Forelimb muscle (tissue), 1 donor: ENCODE measurements at regions not wholly inside any gene's neighbourhood (a gene's known extent, or its start where the extent isn't known, plus 50 kb on each side); places are given as distances from the start of the nearest gene placed in this dataset.
A peak's percentile ranks its signal among the peaks of the same experiment; 100 is the strongest.

Experiments used
- DNase-seq: peaks from one replicate; pipeline ENCODE4 v3.0.0-alpha.2; 2013; ENCODE audit warnings: low read depth

DNA sequence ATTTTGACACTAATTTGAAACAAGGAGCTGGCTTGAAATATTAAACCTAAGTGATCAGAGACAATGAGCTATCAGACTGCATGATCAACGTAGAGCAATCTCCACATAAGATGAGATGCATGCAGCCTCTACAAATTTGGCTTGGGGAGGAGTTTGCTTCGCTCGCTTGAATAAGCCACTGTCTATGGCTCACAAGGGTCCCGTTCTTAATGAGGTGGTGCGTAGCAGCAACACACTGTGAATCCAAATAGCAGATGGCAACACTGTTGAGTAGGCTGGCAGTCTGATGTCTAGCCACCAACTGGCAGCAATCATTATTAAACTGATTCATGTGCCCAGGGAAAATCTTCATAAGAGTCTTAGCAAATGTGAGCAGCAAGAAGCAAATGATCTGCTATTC, 125.4 kb upstream of the CCDC54 start:
- no peak for DNase-seq

DNA sequence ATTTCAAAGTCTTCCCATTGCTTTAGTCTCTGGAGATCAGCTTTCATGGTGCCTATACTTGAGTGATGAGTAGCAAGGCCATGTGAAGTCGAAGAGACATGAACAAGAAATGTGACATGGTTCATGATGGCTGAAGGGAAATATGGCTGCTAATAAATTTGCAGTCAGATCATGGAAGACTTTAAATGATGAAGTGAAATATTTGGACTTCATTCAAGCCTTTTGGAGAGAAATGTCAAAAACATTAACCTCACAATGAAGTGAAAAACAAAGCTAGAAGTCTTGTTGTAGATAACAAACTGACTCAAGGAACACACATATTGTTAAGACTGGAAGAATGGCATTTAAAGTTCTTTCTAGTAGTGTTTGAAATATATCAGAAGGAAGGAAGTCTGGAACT, 120.3 kb upstream of the CCDC54 start:
- no peak for DNase-seq

DNA sequence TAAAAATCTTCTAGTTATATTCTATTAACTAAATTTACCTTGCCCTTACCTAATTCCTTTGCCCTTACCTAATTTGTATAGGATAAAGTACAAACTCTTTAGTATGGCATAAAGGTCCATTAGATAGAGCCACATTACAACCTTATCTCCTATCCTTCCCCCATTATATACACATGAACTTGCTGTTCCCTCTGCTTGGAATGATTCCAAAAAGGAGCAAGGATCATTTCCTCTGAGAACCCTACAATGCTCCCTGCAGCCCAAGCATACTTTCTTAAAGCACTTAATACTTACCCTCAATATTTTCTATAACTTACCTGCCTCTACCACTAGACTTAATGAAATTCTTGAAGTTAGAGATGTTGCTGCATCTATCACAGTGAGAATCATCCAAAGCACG, 118.9 kb upstream of the CCDC54 start:
- no peak for DNase-seq

DNA sequence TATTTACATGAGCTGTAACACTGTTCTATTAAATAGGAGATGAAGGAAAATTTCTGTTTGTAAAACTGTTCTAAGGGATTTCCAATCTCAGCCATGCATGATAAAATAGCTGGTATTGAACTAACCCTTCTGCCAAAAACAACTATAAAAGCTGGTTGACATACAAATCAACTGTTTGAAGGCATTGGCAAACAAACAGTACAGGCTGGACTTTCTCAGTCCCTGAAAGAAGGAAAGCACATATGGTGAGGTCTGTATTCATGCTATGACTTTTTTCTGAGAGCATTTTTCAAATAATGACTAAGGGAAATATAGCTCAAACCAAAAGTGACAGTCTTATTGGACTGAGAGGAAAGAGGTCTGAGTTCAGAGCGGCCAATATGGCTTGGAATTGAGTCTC, 117.0 kb upstream of the CCDC54 start:
- no peak for DNase-seq

DNA sequence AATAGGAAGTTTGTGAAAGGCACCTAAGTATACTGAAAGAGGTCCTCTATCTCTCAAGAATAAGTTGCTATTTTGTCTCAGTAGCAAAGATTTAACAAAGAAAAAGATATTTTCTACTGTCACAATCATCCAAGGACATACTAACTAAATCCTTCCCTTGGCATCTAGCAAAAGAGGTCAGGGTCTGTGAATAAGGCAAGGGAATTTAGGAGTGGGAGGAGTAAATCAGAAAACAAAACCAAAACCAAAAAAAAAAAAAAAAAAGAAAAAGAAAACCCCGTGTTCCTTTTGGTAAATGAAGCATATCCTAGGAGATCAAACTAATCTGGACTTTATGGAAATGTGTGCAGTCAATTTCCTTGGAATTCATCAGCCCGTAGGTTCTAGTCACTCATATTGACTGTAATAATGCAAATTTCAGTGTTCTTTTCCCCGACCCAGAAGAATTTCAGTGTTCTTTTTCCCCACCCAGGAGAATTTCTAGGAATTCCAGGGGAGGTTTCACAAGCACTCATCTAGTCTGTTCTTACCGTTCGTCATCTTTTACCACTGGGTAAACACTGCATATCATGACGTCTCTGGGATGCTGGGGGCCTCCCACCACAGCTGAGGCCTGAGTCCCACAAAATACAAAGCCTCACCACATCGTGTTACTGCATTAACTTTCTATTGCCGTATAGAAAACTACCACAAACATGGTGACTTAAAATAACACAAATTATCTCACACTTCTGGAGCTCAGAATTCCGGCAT, 113.8 kb upstream of the CCDC54 start:
- DNase-seq: no peak

DNA sequence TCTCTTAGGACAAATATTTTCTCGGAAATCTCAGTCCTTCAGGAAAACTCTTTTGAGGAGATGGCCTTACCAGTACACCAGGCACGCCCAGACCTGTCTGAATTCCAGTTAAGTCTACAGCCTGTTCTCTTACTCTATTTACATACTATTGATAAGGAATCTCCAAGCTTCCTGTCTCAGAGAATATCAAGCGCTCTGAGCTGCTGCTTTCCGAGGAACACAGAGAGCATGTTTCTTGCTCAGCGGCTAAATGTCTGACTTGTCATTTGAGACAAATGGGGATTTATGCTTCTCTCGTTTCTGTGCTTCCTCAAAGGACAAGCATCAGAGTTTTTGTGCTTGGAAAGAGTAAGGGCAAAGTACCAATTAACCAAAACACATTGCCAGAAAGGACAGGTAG, 112.4 kb upstream of the CCDC54 start:
- DNase-seq: no peak

DNA sequence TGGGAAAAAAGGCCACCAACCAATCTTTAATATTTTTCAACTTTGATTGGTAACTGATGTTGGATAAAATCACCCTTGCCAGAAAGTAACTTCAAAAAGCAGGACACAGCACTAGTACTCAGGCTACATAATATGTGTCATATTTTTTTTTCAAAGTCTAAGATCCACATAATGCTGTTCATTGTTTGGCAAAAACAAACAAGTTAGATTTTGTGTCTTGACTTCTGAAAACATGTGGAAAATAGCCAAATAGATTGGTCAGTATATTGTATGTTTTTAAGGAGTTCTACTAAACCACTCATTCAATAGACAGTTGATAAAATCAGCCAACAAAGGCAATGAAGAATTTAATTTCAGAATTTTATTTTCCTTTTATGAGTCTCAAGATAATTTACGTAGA, 111.7 kb upstream of the CCDC54 start:
- DNase-seq: no peak

DNA sequence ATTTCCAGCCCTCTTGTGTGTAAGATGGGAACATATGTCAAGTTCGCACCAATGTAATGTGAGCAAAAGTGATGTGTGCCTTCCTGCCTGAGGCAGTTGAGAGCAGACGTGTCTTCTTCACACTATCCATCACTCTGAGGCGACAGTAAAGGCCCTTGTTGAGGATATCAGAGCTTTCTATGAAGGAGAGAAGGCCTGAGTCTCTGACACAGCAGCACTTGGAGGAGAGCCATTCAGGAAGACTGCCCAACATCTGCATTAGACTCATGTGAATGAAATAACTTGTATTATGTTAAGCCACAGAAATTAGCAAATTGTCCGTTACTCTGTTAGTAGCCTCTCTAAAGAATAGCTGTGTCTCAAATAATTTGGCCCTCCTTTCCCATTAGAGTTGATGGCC, 108.8 kb upstream of the CCDC54 start:
- DNase-seq: peak; percentile 26

DNA sequence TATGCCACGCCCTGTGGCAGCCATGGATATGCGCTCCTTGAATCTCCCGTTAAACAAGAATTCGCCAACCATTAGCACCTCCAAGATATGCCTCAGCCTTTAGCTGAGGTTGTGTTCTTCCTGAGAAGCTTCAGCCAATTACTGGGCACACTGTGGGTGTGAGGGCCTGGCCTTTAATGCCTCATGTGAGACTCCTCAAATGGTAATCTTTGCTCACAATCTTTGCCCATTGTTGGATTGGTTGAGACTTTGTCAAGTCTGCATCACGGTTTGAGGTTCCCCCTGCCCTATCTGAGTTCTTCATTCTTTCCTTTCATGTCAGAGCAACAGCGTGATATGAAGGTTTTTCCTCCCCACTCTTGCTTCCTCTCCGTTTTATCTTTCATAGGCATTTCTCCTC, 108.1 kb upstream of the CCDC54 start:
- DNase-seq: no peak

DNA sequence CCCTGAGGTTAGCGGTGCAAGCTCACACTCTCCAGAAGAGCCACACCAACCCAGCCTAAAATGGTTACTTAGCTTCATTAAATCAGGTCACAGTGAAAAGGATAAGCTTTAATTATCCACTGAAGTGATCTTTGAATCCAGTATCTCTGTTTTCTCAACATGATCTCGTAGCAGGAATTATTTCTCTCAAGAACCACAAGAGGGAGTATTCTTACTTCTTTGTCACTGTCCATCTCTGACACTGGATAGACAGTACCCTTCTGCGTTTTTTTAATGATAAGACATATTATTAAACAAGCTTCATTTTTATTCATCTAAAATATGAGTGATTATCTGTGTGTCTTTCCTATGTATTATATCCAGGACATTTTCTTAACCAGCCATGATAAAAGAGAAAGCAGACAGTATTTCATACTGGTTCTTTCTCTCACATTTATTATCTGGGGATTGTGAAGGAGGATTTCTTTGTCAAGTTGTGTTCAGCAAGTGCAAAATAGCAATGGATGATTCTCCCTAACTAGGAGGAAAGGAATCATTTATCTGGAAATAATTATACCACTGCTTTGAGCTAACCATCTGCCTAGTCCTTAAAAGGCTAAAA, 105.4 kb upstream of the CCDC54 start:
- DNase-seq: no peak

DNA sequence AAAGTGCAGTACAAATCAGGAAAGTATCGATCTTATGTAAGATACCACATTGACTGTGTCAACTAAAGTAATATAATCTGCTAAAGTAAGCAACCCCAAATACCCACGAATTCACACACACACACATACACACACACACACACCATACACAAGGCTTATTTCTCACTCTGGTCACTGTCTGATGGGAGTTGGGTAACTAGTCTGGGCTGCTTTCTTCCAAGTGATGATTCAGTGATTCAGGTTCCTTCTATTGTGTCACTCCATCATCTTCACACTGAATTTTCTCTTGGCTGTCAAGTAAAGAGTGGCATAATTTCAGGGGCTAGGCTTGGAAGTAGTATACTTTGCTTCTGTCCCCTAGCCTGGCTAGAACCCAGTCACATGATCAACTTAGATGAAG, 104.8 kb upstream of the CCDC54 start:
- no peak for DNase-seq

DNA sequence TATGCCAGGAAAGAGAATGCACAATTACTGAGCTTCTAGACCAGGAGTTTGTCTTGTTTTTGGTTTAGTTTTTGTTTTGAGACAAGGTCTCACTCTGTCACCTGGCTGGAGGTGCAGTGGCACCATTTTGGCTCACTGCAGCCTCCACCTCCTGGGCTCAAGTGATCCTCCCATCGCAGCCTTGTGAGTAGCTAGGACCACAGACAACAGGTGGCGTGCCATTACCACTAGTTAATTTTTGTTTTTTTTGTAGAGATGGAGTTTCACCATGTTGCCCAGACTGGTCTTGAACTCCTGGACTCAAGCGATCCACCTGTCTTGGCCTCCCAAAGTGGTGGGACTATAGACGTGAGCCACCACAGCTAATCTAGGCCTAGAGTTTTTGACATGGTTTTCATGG, 104.4 kb upstream of the CCDC54 start:
- DNase-seq: no peak

DNA sequence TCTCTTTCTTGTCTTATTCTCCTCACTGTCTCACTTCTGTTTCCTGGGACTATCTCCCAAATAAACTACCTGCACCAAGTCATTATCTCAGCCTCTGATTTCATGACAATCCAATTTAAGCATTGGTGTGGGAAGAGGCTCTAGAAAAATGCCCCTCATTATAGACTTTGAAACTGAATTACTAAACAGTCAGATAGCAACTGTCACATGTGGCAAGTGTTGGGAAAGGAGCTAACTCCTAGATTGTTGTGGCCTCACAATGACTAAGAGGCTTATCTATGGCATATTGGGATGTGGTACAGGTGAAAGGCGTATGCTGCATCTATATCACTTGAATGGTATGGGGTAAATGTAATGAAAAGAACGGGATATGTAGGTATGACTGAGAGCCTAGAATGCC, 103.5 kb upstream of the CCDC54 start:
- no peak for DNase-seq

DNA sequence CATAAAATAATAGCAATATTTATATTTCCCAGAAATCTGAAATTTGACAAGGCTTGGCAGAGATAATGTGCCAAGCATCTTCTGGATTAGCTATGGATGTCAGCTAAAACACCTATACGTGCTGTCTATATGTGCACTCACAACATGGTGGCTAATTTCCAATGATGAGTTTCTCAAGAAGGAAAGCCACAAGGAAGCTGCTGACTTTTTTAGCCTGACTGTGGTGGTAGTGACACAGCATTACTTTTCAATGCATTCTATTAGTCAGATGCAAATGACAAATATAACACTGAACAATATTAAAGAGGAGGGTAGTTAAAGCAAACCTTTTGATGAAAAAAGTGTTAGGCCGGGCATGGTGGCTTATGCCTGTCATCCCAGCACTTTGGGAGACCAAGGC, 101.7 kb upstream of the CCDC54 start:
- no peak for DNase-seq

DNA sequence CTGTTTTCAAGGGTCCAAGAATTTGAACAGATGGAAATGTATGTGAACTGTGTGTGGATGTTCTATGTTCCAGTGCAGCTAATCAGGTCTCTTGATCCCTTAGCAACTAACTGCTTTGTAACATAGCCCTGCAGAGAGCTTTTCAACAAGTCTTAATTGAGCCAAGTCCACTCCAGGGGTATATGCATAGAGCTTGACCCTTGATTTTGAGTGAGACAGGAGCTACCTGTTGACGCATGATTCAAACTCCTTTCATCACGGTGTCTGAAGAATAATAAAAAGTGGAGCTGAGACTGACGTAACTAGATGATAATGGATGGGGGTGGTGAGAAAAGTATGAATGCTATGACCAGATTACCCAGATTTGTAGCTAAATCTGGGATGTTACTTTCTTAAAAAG, 93.3 kb upstream of the CCDC54 start:
- DNase-seq: no peak

DNA sequence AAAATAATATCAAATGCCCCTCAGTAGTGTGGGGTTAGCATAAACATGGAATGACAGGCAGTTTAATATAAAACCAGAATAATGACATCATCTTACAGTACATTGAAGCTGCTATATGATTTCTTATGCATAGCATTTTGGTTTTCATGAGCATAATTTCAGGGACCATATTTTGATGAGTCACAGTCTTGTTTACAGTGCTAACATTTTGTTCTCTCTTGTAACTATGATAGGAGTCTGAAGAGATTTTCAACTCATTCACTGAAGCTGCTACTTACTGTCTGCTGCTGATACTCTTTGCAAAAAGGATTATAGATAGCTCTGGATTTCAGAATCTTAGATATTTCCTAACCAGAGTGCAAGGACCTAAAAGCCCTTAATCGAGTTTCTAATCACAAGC, 92.6 kb upstream of the CCDC54 start:
- DNase-seq: no peak

DNA sequence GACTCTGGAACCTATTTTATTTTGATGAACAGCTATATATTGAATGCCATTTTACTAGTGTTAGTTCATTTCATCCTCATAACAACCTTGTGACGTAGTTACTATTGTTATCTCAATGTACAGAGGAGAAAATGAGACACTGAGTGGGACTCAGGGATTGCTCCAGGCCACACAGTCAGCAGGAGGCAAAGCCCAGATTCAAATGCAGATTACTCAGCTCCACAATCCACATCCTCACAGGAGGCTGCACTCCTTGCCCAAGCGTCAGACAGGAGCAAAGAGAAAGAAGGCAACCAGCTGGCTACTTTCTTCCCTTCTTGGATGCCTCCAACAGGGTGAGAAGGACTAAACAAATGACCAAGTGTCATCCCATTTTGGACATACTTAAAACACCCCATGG, 92.0 kb upstream of the CCDC54 start:
- no peak for DNase-seq

DNA sequence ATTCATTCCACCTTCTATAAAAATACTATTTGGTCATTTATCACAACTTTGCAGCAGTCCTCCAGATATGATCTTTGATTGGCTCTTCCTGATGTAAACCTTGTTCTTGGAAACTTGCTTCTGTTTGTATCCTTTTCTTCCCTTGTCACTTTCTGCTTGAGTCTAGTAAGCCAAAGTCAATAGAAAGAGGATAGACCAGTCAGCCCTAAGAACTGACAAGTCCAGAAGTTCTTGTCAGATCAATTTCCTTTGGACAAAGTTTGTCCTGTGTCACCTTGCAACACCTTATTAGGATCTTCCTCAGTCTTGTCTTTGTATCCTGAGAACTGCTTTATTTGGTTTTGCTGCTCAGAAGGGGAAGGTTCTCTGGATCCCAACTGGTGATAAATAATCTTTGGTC, 87.9 kb upstream of the CCDC54 start:
- no peak for DNase-seq

DNA sequence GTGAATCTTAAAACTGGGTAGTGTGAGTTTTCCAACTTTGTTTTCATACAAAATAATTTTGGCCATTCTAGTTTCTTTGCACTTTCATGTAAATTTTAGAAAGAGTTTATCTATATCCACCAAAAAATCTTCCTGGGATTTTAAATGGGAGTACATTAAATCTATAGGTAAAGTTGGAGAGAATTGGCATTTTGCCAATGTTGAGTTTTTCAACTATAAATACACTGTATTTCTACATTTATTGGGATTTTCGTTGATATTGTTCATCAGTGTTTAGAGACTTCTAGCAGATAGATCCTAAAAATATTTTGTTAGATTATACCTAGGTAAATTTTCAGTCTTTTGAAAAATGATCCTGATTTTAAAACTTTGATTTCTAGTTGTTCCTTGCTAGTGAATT, 83.1 kb upstream of the CCDC54 start:
- no peak for DNase-seq

DNA sequence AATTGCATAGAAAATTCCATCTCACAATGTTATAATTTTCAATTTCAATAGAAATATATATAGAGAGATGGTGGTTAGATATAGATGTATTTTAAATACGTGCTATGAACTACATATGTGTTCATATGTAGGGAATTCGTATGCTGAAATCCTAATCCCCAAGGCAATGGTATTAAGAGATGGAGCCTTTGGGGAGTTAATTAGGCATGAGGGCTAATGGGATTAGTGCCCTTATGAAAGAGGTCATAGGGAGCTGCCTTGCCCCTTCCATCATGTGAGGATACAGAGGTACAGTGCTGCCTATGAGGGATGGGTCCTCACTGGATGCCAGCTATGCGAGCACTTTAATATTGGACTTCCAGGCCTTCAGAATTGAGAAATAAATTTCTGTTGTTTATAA, 79.6 kb upstream of the CCDC54 start:
- DNase-seq: no peak

DNA sequence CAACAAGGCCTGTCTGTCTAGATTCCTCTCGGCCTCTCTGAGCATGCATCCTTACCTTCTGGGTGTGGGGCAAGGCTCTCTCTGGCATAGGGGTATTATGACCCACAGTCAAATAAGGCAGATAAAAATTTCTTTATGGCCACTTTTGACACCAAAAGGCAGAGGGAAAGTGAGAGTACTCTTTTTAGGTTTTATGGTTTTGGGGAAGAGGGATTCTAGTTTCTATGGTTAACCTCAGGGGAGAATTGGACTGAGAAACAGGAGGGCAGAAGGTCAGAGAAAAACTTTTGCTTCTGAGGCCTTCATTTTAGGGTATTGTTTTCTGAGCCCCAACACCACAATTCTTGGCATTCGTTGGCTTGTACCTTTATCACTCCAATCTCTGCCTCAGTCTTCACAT, 70.0 kb upstream of the CCDC54 start:
- DNase-seq: no peak

DNA sequence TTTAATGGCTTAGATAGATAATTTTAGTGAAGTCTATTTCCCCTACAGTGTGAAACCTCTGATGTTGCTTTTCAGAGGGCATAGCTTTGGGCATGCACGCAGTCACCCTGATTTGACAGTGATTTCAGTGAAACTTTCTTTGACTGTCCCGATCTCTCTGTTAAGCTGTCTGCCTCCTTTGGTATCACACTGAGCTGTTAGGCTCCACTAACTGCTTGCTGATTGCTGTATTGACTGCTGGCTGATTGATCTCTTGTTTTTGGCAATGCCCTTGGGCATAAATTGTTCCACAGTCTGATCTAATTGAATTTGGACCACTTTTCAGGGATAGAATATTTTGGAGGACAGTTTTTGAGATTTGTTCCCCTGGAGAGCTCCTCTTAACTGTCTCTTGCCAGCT, 68.5 kb upstream of the CCDC54 start:
- no peak for DNase-seq

DNA sequence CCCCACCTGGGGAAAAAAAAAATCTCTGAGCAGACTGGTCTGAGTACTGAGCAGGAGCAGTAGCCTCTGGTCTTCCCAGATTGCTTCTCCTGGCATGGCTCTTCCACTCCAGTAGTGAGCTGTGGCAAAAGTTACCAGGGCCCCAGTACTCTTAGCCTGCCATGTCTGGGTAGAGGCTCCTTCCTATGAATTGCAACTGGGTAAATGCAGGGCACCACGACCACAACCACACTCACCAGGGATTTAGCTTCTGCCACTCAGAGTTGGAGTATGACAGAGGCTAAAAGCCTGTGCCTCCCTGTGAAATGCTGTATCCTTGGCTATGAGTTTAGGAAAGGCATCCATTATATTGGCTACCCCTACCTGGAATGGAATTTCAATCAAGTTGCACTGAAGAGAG, 67.9 kb upstream of the CCDC54 start:
- DNase-seq: no peak

DNA sequence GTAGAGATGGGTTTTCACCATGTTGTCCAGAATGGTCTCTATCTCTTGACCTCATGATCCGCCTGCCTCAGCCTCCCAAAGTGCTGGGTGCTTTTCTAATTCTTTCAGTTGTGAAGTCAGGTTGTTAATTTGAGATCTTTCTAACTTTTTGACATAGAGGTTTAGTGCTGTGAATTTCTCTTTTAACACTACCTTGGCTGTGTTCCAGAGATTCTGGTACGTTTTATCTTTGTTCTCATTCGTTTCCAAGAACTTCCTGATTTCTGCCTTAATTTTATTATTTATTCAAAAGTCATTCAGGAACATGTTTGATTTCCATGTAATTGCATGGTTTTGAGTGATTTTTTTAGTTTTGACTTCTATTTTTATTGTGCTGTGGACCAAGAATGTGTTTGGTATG, 63.5 kb upstream of the CCDC54 start:
- DNase-seq: no peak
